ENCODE measurements at regions not wholly inside any gene's neighbourhood (a gene's known extent, or its start where the extent isn't known, plus 50 kb on each side); places are given as distances from the start of the nearest gene placed in this dataset.

DNA sequence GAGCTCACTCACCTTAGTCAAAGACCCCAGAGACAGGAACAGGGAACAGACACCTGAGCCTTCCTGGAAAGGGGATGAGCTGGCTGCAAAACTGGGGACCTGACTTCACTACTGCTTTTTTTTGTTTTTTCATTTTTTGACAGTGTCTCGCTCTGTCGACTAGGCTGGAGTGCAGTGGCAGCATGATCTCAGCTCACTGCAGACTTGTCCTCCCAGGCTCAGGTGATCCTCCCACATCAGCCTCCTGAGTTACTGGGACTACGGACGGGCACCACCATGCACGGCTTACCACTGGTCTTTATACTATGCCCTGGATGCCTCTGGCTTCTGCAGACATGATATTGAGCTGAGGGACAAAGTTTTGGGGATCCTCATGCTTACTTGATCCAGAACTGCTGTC is 184.1 kb downstream of the INSIG2 start:
- no peaks in the 10 kb centered on the region for H3K4me1 ChIP-seq (ENCODE audit: insufficient read depth, low read length, poor library complexity, severe bottlenecking)
- CTCF ChIA-PET = no interaction called here
- H3K9me3 ChIP-seq (ENCODE audit: low read depth, low read length, poor library complexity, severe bottlenecking) = no peaks in the 10 kb centered on the region
- no peaks in the 10 kb centered on the region for H3K36me3 ChIP-seq (ENCODE audit: insufficient read depth, low read length, poor library complexity, severe bottlenecking)
- POLR2A ChIA-PET (ENCODE audit: low non-redundant PET) = no interaction called here
- no peak overlapping the region for H3K4me3 ChIP-seq (ENCODE audit: low read depth, low read length, poor library complexity, severe bottlenecking)
- H3K27ac ChIP-seq (ENCODE audit: low read depth, low read length, poor library complexity, severe bottlenecking) = no peak overlapping the region
- no TSS peak for BruUV-seq (replicated peaks)
- intact Hi-C loops (cut with micrococcal nuclease; ENCODE audit: unreplicated experiment) = no loop called here
- peaks cover 3% of the 10 kb centered on the region for H3K27me3 ChIP-seq (replicated peaks; ENCODE audit: insufficient read depth, low read depth, low read length, poor library complexity)
- no peak for DNase-seq (ENCODE audit: low spot score)
- TF ChIP-seq CTCF (conservative IDR thresholded peaks at IDR 0.05; ENCODE audit: low read depth, low read length) (no peak), EZH2 (IDR thresholded peaks at IDR 0.05; ENCODE audit: borderline replicate concordance, low read depth, low read length, poor library complexity, severe bottlenecking) (no peak)

DNA sequence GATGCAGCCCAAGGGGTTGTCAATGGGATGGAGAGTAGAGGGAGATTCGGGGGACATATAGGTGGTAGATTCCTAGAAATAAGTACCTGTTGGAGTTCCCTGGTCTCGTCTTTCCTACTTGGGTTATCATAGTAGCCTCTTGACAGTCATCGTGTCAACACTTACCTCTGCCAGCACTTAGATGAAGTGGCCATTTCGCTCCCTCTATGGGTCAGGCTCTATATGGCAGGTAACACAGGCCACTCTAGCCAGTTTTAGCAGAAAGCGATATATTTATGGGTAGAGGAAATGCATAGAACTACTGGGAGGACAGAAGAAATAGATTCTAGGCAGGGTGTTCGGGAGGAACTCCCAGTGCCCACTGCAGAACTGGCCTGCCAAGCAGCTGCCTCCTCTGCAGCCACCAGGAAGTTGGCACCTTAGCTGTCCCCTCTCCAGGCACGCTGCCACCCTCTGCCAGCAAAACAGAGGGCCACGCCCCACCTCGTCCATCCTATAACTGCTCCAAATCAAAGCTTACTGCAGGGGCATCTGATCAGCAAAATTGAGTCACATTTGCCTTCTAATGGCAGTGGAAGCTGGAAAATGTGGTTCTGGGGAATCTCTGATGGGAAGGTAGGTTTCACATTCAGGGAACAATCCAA is 181.3 kb downstream of the INSIG2 start:
- peaks cover 3% of the 10 kb centered on the region for H3K27me3 ChIP-seq (replicated peaks; ENCODE audit: insufficient read depth, low read depth, low read length, poor library complexity)
- POLR2A ChIA-PET (ENCODE audit: low non-redundant PET) = no interaction called here
- BruUV-seq (replicated peaks) = no TSS peak
- CTCF ChIA-PET = no interaction called here
- no peak overlapping the region for H3K4me3 ChIP-seq (ENCODE audit: low read depth, low read length, poor library complexity, severe bottlenecking)
- DNase-seq (ENCODE audit: low spot score) = no peak
- H3K27ac ChIP-seq (ENCODE audit: low read depth, low read length, poor library complexity, severe bottlenecking) = no peak overlapping the region
- intact Hi-C loops (cut with micrococcal nuclease; ENCODE audit: unreplicated experiment) = no loop called here
- H3K36me3 ChIP-seq (ENCODE audit: insufficient read depth, low read length, poor library complexity, severe bottlenecking) = no peaks in the 10 kb centered on the region
- H3K9me3 ChIP-seq (ENCODE audit: low read depth, low read length, poor library complexity, severe bottlenecking) = no peaks in the 10 kb centered on the region
- TF ChIP-seq CTCF (conservative IDR thresholded peaks at IDR 0.05; ENCODE audit: low read depth, low read length) (peak; percentile 20; the same call in 1 of the 2 replicates), EZH2 (IDR thresholded peaks at IDR 0.05; ENCODE audit: borderline replicate concordance, low read depth, low read length, poor library complexity, severe bottlenecking) (no peak)
- H3K4me1 ChIP-seq (ENCODE audit: insufficient read depth, low read length, poor library complexity, severe bottlenecking) = no peaks in the 10 kb centered on the region

DNA sequence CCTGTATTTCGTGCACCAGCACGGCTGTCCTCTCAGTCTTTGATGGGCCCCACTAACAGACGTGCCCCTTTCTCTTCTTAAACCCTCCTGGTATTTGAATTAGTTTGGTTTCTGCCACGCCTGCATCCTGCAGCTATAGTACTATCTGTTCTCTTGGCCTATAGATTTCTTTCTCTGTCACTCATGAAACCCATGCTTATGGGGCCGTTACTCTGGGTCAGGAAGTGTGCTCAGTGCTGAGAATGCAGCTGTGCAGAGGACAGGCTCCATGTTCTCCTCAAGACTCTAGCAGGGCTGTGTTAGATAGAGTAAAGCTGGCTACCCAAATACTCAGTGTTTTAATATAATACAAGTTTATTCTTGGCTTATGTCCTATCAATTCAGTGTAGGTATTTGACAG is 180.0 kb downstream of the INSIG2 start:
- no peak overlapping the region for H3K4me3 ChIP-seq (ENCODE audit: low read depth, low read length, poor library complexity, severe bottlenecking)
- H3K4me1 ChIP-seq (ENCODE audit: insufficient read depth, low read length, poor library complexity, severe bottlenecking) = no peaks in the 10 kb centered on the region
- H3K9me3 ChIP-seq (ENCODE audit: low read depth, low read length, poor library complexity, severe bottlenecking) = no peaks in the 10 kb centered on the region
- CTCF ChIA-PET = no interaction called here
- no TSS peak for BruUV-seq (replicated peaks)
- TF ChIP-seq EZH2 (IDR thresholded peaks at IDR 0.05; ENCODE audit: borderline replicate concordance, low read depth, low read length, poor library complexity, severe bottlenecking) = no peak
- TF ChIP-seq CTCF (conservative IDR thresholded peaks at IDR 0.05; ENCODE audit: low read depth, low read length) = no peak
- peaks cover 3% of the 10 kb centered on the region for H3K27me3 ChIP-seq (replicated peaks; ENCODE audit: insufficient read depth, low read depth, low read length, poor library complexity)
- POLR2A ChIA-PET (ENCODE audit: low non-redundant PET) = no interaction called here
- no peaks in the 10 kb centered on the region for H3K36me3 ChIP-seq (ENCODE audit: insufficient read depth, low read length, poor library complexity, severe bottlenecking)
- H3K27ac ChIP-seq (ENCODE audit: low read depth, low read length, poor library complexity, severe bottlenecking) = no peak overlapping the region
- DNase-seq (ENCODE audit: low spot score) = no peak
- intact Hi-C loops (cut with micrococcal nuclease; ENCODE audit: unreplicated experiment) = no loop called here

All from A673 (cell line).